Stimulated activated naive B cell treated with anti-CD40 and anti-IgM and Interleukin-4, amounts not matched to agents 10 μg/mL and 1 μg/mL and 100 μg/mL, for 72 hours (primary cell): ENCODE measurements at regions not wholly inside any gene's neighbourhood (a gene's known extent, or its start where the extent isn't known, plus 50 kb on each side); places are given as distances from the start of the nearest gene placed in this dataset.

Experiments used
- ATAC-seq, 2 donors: fragments of 150-1000 bp; cut with Tn5 transposase; replicated peaks; 2 replicates each; pipeline ENCODE4 v1.10.0; 2021; ENCODE audit warnings: moderate library complexity in 1 of 2
- DNase-seq: peaks from one replicate; pipeline ENCODE4 v3.0.0; 2021
- H3K27ac Mint-ChIP-seq: one replicate; pipeline ENCODE4 v1.8.0; 2022; ENCODE audit warnings: mild to moderate bottlenecking, mixed read lengths
- H3K27me3 Mint-ChIP-seq, 2 donors: one replicate each; pipeline ENCODE4 v1.8.0; 2022; ENCODE audit warnings: mixed read lengths in 2 of 2
- H3K36me3 Mint-ChIP-seq, 2 donors: one replicate each; pipeline ENCODE4 v1.8.0; 2022; ENCODE audit warnings: mixed read lengths in 2 of 2, mild to moderate bottlenecking in 1 of 2
- H3K4me1 Mint-ChIP-seq, 2 donors: one replicate each; pipeline ENCODE4 v1.8.0; 2022; ENCODE audit warnings: mixed read lengths in 2 of 2, mild to moderate bottlenecking in 1 of 2
- H3K4me3 Mint-ChIP-seq, 2 donors: one replicate each; pipeline ENCODE4 v1.8.0; 2022; ENCODE audit warnings: mild to moderate bottlenecking in 2 of 2, mixed read lengths in 2 of 2, moderate library complexity in 1 of 2
- H3K9me3 Mint-ChIP-seq, 2 donors: one replicate each; pipeline ENCODE4 v1.8.0; 2022; ENCODE audit warnings: mixed read lengths in 2 of 2, mild to moderate bottlenecking in 1 of 2

DNA sequence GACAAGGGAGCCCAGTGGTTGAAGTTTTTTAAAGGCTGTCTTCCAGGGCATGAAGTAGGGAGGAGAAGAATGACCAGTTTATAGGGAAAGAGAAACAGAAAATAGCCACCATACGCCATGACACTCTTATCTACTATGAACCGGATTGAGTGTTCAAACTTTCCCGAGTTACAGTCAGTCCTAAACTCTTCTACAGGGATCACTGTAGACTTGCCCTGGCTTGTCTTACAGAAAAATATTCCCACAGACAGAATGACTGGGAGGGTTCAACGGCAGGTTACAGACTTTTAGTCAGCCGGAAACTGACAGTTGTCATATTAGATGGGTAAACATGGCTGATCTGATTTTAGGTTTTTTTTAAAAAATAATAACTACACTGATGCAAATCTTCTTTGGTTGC lies 662.5 kb upstream of the SOX9 start:
- DNase-seq (no peak), ATAC-seq (no peak)
- Mint-ChIP-seq H3K4me1 (no peaks in the 10 kb centered on the region), H3K27me3 (no peaks in the 10 kb centered on the region), H3K27ac (no peak overlapping the region), H3K4me3 (no peak overlapping the region), H3K9me3 (peaks cover 0 to 1% of the 10 kb centered on the region in 2 donors), H3K36me3 (no peaks in the 10 kb centered on the region)

DNA sequence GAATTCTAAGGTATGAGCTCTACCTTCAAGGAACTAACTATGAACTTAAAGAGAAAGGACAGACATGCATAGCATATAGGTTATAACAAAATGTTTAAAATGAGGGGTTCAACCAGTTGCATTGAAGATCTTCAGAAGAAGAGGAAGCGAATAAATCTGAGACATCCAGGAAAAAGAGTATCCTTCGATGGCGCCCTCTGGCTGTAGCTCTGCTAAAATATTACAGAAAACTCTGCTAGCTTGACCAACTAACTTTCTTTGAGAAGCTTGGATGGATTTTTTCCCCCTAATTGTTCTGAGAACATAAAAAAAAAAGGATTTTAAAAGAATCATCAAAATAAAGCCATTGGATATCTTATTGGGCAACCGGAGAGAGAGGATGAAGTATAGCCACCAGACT lies 659.9 kb upstream of the SOX9 start:
- peaks cover 0 to 1% of the 10 kb centered on the region in 2 donors for H3K9me3 Mint-ChIP-seq
- no peak for DNase-seq
- no peak for ATAC-seq
- no peak overlapping the region for H3K4me3 Mint-ChIP-seq
- no peak overlapping the region for H3K27ac Mint-ChIP-seq
- H3K36me3 Mint-ChIP-seq, result no peaks in the 10 kb centered on the region
- no peaks in the 10 kb centered on the region for H3K4me1 Mint-ChIP-seq
- no peaks in the 10 kb centered on the region for H3K27me3 Mint-ChIP-seq

DNA sequence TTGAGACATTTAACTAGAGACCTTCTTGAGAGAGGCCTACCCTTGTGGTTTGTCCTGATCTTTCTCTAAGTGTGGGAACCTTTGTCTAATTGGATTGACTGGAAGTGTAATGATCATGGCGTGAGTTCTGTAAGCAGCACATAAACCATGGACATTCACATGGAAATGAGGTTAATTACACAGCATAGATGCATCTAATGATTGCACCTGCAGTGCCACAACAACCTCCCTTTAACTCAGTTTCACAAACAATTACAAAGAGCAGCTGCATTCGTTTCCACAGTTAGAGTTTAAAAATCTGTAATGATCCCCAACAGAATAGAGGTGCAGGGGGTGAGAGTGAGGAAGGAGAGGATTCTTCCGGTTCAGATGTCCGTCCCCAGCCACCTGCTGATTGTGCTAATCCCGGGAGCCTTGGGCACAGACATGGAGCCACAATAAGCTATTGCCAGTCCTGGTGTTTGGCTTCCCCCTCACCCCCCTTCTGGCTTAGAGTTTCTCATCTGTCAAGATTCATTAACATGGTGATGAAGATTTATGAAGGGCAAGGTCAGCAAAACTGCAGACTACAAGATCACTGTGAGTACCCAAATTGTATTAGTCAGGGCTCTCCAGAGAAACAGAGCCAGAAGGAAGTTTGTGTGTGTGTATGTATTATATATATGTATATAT lies 659.2 kb upstream of the SOX9 start:
- DNase-seq (no peak), ATAC-seq (no peak)
- H3K4me1 Mint-ChIP-seq, result no peaks in the 10 kb centered on the region
- H3K4me3 Mint-ChIP-seq, result no peak overlapping the region
- peaks cover 1 to 2% of the 10 kb centered on the region in 2 donors for H3K9me3 Mint-ChIP-seq
- no peak overlapping the region for H3K27ac Mint-ChIP-seq
- no peaks in the 10 kb centered on the region for H3K27me3 Mint-ChIP-seq
- H3K36me3 Mint-ChIP-seq, result no peaks in the 10 kb centered on the region

DNA sequence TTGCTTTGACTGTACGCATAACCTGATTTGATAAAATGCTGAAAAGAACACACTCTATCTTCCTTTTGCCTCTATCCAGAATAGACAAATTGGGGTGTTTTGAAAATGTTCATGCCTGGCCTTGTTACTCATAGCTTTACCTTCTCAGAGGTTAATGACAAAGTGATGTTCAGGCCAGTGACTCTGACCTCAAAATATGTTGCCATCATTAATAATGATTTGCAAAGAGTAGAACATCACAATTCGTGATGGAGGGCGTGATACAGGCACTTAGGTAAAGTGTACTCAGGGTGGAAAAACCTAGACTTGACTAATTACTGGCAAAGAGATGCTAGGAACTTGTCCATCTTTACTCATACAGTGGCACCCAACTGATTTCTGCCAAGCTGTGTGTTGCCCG lies 656.6 kb upstream of the SOX9 start:
- peaks cover 4 to 5% of the 10 kb centered on the region in 2 donors for H3K9me3 Mint-ChIP-seq

DNA sequence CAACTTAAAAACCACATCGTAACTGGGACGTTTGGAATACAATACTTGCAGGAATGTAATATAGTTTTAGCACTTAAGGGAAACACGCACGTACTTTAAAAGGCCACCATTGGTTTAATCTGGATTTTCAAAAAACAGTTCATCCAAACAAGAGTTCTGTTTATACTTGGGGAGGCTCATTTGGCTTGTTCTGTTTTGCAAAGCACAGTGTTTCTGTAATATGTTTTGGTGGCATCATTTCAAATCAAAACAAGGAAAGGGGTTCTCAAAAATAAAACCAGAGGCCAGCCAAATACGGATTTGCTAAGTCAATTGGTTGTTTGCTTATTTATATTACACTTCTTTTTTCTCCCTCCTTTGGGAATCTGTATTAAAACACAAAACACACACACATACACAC lies 656.1 kb upstream of the SOX9 start:
- Mint-ChIP-seq H3K4me3 (no peak overlapping the region), H3K36me3 (no peaks in the 10 kb centered on the region), H3K27ac (no peak overlapping the region), H3K27me3 (no peaks in the 10 kb centered on the region), H3K4me1 (no peaks in the 10 kb centered on the region), H3K9me3 (peaks cover 4 to 5% of the 10 kb centered on the region in 2 donors)
- DNase-seq (no peak), ATAC-seq (no peak)

More for the DNA sequence above, 656.6 kb upstream of the SOX9 start:
- H3K27me3 Mint-ChIP-seq, result no peaks in the 10 kb centered on the region
- H3K27ac Mint-ChIP-seq, result no peak overlapping the region
- no peaks in the 10 kb centered on the region for H3K4me1 Mint-ChIP-seq
- no peak overlapping the region for H3K4me3 Mint-ChIP-seq
- DNase-seq (no peak), ATAC-seq (no peak)
- no peaks in the 10 kb centered on the region for H3K36me3 Mint-ChIP-seq

DNA sequence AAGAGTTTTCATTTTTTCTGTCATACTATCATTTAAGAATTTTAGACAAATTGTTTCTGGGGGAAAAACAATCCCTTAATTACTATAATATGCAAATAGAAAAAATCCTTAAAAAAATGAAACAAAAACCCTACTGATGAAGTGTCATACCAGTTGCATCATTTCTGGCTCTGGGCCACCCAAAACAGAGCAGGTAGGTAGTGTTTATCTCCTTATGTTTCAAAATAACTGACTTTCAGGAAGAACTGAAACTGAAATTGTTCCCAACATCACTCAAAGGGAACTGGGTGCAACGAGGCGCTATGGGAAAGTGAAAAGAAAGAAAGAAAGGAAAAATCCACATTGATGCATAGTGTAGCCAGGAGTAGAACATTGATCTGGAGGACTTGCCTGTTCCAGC lies 653.1 kb upstream of the SOX9 start:
- ATAC-seq, result no peak
- Mint-ChIP-seq H3K4me1 (no peaks in the 10 kb centered on the region), H3K36me3 (no peaks in the 10 kb centered on the region), H3K27ac (no peak overlapping the region), H3K4me3 (no peak overlapping the region), H3K9me3 (peaks cover 2 to 5% of the 10 kb centered on the region in 2 donors), H3K27me3 (no peaks in the 10 kb centered on the region)
- no peak for DNase-seq

DNA sequence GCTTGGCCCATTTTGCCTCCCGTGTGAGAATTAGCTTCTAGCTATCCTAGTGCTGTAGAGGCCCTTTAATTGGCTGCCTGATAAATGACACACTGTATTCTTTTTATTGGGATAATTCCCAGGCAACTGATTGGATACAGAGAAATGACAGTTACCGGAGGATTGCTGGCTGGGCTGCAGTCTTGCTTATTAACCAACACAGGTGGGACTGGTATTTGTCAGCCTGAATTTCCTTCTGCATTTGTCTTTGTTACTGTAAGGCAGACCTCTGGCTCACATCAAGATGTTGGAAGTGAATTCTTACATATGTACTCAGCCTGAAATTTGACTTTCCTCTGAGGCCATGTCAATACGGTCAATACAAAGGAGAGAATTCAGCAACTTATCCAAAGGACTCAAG lies 650.8 kb upstream of the SOX9 start:
- peaks cover 2 to 5% of the 10 kb centered on the region in 2 donors for H3K9me3 Mint-ChIP-seq
- no peaks in the 10 kb centered on the region for H3K36me3 Mint-ChIP-seq
- no peaks in the 10 kb centered on the region for H3K4me1 Mint-ChIP-seq
- no peak for DNase-seq
- H3K4me3 Mint-ChIP-seq, result no peak overlapping the region
- no peak for ATAC-seq
- no peaks in the 10 kb centered on the region for H3K27me3 Mint-ChIP-seq
- H3K27ac Mint-ChIP-seq, result no peak overlapping the region

DNA sequence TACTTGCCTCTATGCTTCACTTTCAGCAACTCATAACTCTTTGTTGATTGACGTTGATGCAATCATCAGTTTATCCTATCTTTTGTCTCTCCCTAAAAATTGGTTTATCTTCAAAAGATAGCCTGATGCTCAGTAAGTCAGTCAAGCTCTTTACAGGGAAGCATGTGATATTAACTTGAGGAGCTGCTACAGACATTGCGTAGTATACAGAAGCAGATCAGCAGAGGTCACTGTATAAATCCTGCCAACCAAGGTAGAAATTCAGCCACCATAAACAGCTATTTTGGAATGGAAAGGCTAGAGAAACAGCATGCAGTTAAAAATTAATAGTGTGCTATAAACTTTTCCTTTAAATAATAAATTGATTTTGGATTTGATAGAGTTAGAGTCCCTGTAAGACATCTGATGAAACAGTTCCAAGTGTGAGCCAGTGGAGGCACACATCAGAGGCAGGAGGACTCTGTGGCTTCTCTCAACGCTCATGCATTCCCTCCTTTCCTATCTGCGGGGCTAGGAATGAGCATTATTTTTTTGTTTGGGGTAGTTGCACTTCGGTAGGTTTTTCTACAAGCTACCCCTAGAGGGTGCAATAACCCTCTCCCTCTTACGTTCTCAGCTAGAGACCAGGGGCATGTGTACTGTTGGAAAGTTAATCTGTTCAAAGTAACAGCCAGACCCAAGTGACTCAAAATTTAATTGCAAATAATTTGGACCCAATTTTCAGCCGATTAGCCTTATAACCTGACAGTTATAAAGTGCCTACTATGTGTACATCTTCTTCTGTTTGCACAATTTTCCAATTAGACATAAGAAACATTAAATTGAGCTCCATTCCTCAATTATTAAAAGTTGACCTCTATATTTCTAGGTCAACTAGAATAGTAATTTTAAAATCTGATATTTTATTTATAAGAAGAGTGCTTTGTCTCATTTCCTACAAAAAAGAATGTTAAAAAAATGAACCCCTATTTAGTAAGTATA lies 647.7 kb upstream of the SOX9 start:
- no peaks in the 10 kb centered on the region for H3K27me3 Mint-ChIP-seq
- no peak overlapping the region for H3K4me3 Mint-ChIP-seq
- no peaks in the 10 kb centered on the region for H3K36me3 Mint-ChIP-seq
- H3K9me3 Mint-ChIP-seq, result no peaks in the 10 kb centered on the region
- no peaks in the 10 kb centered on the region for H3K4me1 Mint-ChIP-seq
- DNase-seq, result no peak
- H3K27ac Mint-ChIP-seq, result no peak overlapping the region
- ATAC-seq, result peak in 1 of 2 donors; percentile 21

DNA sequence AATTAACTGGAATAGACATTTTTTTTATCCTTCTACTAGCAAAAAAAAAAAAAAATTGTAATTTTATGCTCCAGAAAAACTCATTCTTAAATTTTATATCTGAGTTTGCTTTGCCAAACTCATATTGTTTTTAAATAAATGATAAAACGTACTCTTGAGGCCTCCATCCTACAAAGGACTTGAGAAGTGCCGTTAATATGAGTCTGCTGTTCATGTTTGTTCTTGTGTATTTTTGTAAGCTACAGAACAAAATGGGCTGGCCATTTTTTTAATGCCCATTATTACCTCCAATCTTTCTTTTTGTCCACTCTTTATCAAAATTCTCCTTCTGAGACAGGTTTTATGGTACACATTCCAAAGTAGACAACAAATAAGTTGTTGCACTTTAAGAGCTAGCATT lies 643.5 kb upstream of the SOX9 start:
- Mint-ChIP-seq H3K4me3 (no peak overlapping the region), H3K27ac (no peak overlapping the region), H3K9me3 (no peaks in the 10 kb centered on the region), H3K36me3 (no peaks in the 10 kb centered on the region), H3K27me3 (no peaks in the 10 kb centered on the region), H3K4me1 (no peaks in the 10 kb centered on the region)
- ATAC-seq (no peak), DNase-seq (no peak)

DNA sequence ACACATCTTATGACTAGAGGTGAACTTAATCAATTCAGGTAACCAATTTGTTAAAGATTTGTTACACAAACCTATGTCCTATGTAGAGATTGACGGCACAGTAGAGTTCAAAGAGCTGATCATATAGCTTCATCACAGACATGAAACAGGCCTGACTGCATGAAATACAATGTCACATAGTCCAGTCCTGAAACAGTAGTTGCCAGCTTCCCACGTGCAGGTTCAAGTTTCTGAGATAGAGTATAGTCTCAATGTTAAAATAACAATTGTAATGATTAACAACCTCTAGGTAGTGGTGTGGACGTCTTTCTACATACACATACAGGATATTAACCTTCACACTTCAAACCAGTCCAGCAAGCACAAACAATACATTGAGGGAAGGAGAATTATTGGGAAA lies 640.7 kb upstream of the SOX9 start:
- ATAC-seq (no peak), DNase-seq (no peak)
- Mint-ChIP-seq H3K4me3 (no peak overlapping the region), H3K4me1 (no peaks in the 10 kb centered on the region), H3K36me3 (no peaks in the 10 kb centered on the region), H3K27ac (no peak overlapping the region), H3K27me3 (no peaks in the 10 kb centered on the region), H3K9me3 (peaks cover 0 to 1% of the 10 kb centered on the region in 2 donors)

DNA sequence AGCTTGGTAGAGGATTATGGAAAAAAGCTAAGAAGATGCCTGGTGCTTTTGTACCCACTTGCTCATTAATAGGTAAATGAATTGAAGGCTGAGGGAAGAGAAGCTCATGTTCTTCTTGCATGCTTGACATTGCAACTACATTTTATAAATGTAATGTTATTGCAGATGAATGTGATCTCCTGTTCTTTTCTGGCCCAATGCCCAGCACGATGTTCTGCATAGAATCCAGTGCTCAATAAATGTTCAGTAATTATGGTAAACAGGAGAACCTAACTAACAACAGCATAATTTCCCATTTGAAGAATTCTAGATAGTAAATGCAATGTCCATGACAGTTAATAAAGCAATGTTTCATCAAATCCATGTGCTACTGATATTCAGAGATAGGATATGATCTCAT lies 638.2 kb upstream of the SOX9 start:
- no peak for DNase-seq
- H3K4me1 Mint-ChIP-seq, result no peaks in the 10 kb centered on the region
- H3K4me3 Mint-ChIP-seq, result no peak overlapping the region
- H3K9me3 Mint-ChIP-seq, result peaks cover 0 to 1% of the 10 kb centered on the region in 2 donors
- no peaks in the 10 kb centered on the region for H3K27me3 Mint-ChIP-seq
- no peaks in the 10 kb centered on the region for H3K36me3 Mint-ChIP-seq
- no peak overlapping the region for H3K27ac Mint-ChIP-seq
- ATAC-seq, result no peak

DNA sequence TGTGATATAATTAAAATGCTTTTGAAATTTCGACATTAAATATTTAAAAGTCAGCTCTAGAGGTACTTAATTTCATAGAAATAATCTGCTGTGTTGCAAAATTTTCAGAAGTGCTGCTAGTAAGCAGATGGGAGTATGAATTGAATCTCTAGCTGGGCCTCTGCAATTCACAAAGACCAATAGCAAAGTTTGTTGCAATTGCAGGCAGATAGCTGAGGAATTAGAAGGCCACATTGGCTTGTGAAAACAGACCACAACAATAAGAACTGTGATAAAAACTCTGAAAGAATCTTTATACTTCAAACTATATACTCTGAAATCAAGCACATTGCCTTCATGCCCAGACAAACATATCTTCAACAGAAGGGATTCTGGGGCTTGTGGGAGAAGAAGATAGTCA lies 636.3 kb upstream of the SOX9 start:
- Mint-ChIP-seq H3K27me3 (no peaks in the 10 kb centered on the region), H3K4me1 (no peaks in the 10 kb centered on the region), H3K27ac (no peak overlapping the region), H3K9me3 (peaks cover 0 to 1% of the 10 kb centered on the region in 2 donors), H3K4me3 (no peak overlapping the region), H3K36me3 (no peaks in the 10 kb centered on the region)
- DNase-seq (no peak), ATAC-seq (no peak)

DNA sequence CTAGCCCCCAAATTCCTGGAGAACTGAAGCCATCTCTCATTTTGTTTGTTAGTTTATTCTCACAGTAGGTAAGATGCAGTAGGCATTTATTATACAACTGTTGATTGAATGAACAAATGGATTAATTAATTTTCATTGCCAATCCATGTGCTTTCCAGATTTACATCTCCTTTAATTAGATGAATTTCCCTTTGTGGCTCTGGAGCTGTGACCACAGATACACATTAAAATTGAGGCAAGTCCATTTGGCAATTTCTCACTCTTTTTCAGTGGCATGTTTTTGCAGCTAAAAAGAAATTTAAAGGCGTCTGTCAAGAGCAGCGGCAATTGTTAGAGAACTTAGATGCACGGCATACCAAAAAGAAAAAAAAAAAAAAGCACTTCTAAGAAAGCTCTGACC lies 635.4 kb upstream of the SOX9 start:
- no peak for ATAC-seq
- H3K27ac Mint-ChIP-seq, result no peak overlapping the region
- no peaks in the 10 kb centered on the region for H3K36me3 Mint-ChIP-seq

DNA sequence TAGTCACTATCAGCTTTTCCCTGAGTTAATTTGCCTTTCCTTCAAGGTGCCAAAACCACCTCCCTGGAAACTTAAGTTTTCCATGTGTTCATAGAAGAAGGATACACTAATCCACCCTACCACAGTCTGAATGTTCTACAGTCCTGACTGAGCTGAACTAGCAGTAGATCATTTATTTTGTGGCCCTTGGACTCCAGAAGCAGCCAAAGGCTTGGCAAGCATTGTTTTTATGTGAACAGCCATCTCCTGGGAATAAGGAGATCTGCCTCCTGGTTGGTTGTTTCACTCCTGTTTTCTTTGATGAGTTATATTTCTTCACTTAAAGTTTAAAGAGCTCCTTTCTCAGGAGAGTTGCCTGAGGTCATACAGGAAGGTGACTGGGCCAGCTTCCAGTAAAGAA lies 634.6 kb upstream of the SOX9 start:
- H3K9me3 Mint-ChIP-seq, result peaks cover 0 to 1% of the 10 kb centered on the region in 2 donors
- no peak for DNase-seq
- no peak overlapping the region for H3K27ac Mint-ChIP-seq
- no peaks in the 10 kb centered on the region for H3K27me3 Mint-ChIP-seq
- no peak overlapping the region for H3K4me3 Mint-ChIP-seq
- H3K4me1 Mint-ChIP-seq, result no peaks in the 10 kb centered on the region
- no peaks in the 10 kb centered on the region for H3K36me3 Mint-ChIP-seq
- ATAC-seq, result no peak

More for the DNA sequence above, 635.4 kb upstream of the SOX9 start:
- H3K9me3 Mint-ChIP-seq, result peaks cover 0 to 1% of the 10 kb centered on the region in 2 donors
- no peaks in the 10 kb centered on the region for H3K27me3 Mint-ChIP-seq
- no peak overlapping the region for H3K4me3 Mint-ChIP-seq
- no peak for DNase-seq
- no peaks in the 10 kb centered on the region for H3K4me1 Mint-ChIP-seq

DNA sequence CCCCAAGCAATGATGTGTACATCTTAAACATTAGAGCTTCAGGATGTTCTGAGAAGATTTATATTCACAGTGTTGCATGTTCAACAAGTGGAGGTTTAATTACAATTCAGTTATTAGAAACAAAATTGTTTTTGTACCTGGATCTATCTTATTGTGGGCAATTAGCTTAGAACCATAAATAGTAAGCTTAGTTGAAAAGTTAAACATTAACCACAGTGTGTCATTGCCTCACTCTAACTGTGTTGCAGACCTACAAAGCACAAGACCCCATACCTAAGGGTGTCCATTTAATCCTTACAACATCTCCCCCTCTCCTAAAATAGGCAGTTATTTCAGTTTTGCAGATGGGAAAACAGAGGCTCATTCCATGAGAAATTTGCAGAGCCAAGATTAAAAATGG lies 632.0 kb upstream of the SOX9 start:
- H3K36me3 Mint-ChIP-seq, result no peaks in the 10 kb centered on the region
- no peak for DNase-seq
- no peaks in the 10 kb centered on the region for H3K4me1 Mint-ChIP-seq
- H3K27ac Mint-ChIP-seq, result no peak overlapping the region
- H3K9me3 Mint-ChIP-seq, result no peaks in the 10 kb centered on the region
- no peak for ATAC-seq
- no peak overlapping the region for H3K4me3 Mint-ChIP-seq
- H3K27me3 Mint-ChIP-seq, result no peaks in the 10 kb centered on the region
